GM13977 (cell line): ENCODE measurements at regions not wholly inside any gene's neighbourhood (a gene's known extent, or its start where the extent isn't known, plus 50 kb on each side); places are given as distances from the start of the nearest gene placed in this dataset.

Experiments used
- DNase-seq: peaks from one replicate; pipeline ENCODE4 v3.0.0; 2012; ENCODE audit warnings: low spot score
- in situ Hi-C: fragments of 300-500 bp; cut with MboI; formaldehyde crosslinking; loops from one replicate; pipeline ENCODE4 v1.12.0; 2022; ENCODE audit warnings: low sequenced_read_pairs, low pct_unique_long_range_greater_than_20kb, mixed read lengths, inconsistent platforms; ENCODE audit not compliant: unreplicated experiment
- TF ChIP-seq, protein P1 (sequence below): IDR thresholded peaks from 2 replicates; pipeline ENCODE4 v1.5.1; 2012; ENCODE audit warnings: mild to moderate bottlenecking, control low read depth; ENCODE audit not compliant: insufficient read depth; ENCODE audit errors: extremely low read depth, missing control alignments

- no peak for DNase-seq
- in situ Hi-C loops: no loop called here
Measured at GRCh38 chr6:134477991-134478635, 160.2 kb upstream of the SGK1 start.

GRCh38 chr6:134474955-134475354 lies 157.0 kb upstream of the SGK1 start:
- in situ Hi-C loops: no loop called here

More at GRCh38 chr6:134477991-134478635, 160.2 kb upstream of the SGK1 start:
- TF ChIP-seq, protein P1, sequence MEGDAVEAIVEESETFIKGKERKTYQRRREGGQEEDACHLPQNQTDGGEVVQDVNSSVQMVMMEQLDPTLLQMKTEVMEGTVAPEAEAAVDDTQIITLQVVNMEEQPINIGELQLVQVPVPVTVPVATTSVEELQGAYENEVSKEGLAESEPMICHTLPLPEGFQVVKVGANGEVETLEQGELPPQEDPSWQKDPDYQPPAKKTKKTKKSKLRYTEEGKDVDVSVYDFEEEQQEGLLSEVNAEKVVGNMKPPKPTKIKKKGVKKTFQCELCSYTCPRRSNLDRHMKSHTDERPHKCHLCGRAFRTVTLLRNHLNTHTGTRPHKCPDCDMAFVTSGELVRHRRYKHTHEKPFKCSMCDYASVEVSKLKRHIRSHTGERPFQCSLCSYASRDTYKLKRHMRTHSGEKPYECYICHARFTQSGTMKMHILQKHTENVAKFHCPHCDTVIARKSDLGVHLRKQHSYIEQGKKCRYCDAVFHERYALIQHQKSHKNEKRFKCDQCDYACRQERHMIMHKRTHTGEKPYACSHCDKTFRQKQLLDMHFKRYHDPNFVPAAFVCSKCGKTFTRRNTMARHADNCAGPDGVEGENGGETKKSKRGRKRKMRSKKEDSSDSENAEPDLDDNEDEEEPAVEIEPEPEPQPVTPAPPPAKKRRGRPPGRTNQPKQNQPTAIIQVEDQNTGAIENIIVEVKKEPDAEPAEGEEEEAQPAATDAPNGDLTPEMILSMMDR: no peak

DNA sequence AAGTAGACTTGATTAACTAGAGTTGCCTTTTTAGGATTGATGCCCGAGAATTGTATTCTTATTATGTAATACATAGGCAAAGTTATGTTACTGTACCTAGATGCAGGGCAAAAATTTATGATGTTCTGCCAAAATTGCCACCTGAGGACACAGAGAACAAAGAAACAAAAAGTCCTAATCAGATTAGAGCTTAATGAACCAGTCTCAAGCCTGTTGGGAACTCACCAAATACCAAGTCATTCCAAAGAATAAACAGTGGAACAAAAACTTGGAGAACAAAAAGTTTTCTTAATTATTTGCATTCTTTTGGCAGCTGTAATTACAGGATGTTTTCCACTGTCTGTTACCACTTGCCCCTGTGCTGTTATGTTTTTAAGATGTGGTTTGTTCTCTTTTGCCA lies 154.7 kb upstream of the SGK1 start:
- TF ChIP-seq, protein P1: no peak
- DNase-seq: no peak
- in situ Hi-C loops: no loop called here

More at GRCh38 chr6:134474955-134475354, 157.0 kb upstream of the SGK1 start:
- TF ChIP-seq, protein P1: no peak
- no peak for DNase-seq

DNA sequence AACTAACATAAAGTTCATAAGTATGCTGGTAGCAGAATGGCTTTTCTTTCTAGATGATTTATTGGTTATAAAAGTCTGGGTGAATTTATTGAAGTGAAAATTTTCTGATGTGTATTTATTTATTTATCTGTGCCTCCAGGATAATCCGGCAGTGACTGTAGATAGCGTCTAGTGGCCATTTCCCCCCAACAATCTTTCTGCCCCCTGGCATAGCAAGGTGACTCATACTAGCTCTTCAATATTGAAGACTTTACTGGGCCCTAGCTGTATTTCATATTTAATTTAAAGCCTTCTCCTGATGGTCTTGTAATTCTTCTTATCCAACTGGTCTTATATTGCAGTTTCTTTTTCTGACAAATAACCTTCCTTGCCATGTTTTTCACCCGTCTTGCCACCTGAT lies 154.1 kb upstream of the SGK1 start:
- TF ChIP-seq, protein P1: no peak
- DNase-seq: no peak
- in situ Hi-C loops: no loop called here

- in situ Hi-C loops: no loop called here
- TF ChIP-seq, protein P1: no peak
- DNase-seq: no peak
Measured at GRCh38 chr6:134470457-134470975, 152.6 kb upstream of the SGK1 start.

GRCh38 chr6:134469702-134470456 lies 152.0 kb upstream of the SGK1 start:
- in situ Hi-C loops: no loop called here
- no peak for DNase-seq
- TF ChIP-seq, protein P1: no peak
